HEK293T (cell line): ENCODE measurements at regions not wholly inside any gene's neighbourhood (a gene's known extent, or its start where the extent isn't known, plus 50 kb on each side); places are given as distances from the start of the nearest gene placed in this dataset.

Source experiments
- ARNT ChIP-seq: fragments of 450-650 bp; IDR thresholded peaks from 2 replicates; pipeline ENCODE4 v1.6.1; 2017; ENCODE audit warnings: mild to moderate bottlenecking
- BHLHE40 ChIP-seq: fragments of 450-650 bp; IDR thresholded peaks from 2 replicates; pipeline ENCODE4 v1.6.1; 2016; ENCODE audit warnings: mild to moderate bottlenecking, moderate library complexity, borderline replicate concordance
- ELF4 ChIP-seq: fragments of 450-650 bp; IDR thresholded peaks from 2 replicates; pipeline ENCODE4 v1.6.1; 2017; ENCODE audit warnings: antibody characterized with exemption
- FOXA1 ChIP-seq: fragments of 450-650 bp; IDR thresholded peaks from 2 replicates; pipeline ENCODE4 v1.6.1; 2016; ENCODE audit warnings: mild to moderate bottlenecking
- FOXK2 ChIP-seq: fragments of 450-650 bp; IDR thresholded peaks from 2 replicates; pipeline ENCODE4 v1.6.1; 2016; ENCODE audit warnings: mild to moderate bottlenecking
- HDGF ChIP-seq: fragments of 450-650 bp; IDR thresholded peaks from 2 replicates; pipeline ENCODE4 v1.6.1; 2017; ENCODE audit warnings: antibody characterized with exemption, borderline replicate concordance
- L3MBTL2 ChIP-seq: fragments of 450-650 bp; conservative IDR thresholded peaks from 2 replicates; pipeline ENCODE4 v1.6.1; 2016; ENCODE audit warnings: mild to moderate bottlenecking
- LEF1 ChIP-seq: fragments of 450-650 bp; IDR thresholded peaks from 2 replicates; pipeline ENCODE4 v1.6.1; 2017; ENCODE audit warnings: mild to moderate bottlenecking, borderline replicate concordance
- NFRKB ChIP-seq: fragments of 450-650 bp; IDR thresholded peaks from 2 replicates; pipeline ENCODE4 v1.6.1; 2016; ENCODE audit warnings: mild to moderate bottlenecking, moderate library complexity
- PKNOX1 ChIP-seq: fragments of 450-650 bp; IDR thresholded peaks from 2 replicates; pipeline ENCODE4 v1.6.1; 2016
- SP1 ChIP-seq: fragments of 450-650 bp; IDR thresholded peaks from 2 replicates; pipeline ENCODE4 v1.6.1; 2017
- SUZ12 ChIP-seq: fragments of 450-650 bp; IDR thresholded peaks from 2 replicates; pipeline ENCODE4 v1.6.1; 2016; ENCODE audit warnings: mild to moderate bottlenecking
- TARDBP ChIP-seq: fragments of 450-650 bp; IDR thresholded peaks from 2 replicates; pipeline ENCODE4 v1.6.1; 2016
- ZNF384 ChIP-seq: fragments of 450-650 bp; IDR thresholded peaks from 2 replicates; pipeline ENCODE4 v1.6.1; 2016

DNA sequence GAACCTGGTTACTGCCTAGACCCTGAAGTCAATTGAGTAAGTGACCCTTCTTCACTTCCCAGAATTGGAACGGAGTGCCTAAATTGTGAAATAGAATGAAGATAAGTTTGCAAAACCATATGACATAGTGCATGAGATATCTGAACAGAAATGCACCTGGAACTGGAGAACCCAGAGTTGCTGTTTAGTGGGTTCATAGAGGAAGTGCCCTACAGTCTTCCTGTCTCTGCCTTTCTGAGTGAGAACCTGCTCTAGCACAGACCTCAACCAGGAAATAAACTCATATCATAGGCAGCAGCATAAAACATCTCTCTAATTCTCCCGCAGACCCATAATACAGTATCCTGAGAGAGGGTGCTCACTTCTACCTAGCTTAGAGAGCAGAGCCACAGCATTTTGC, 82.9 kb downstream of the EOMES start:
- no peak for TF ChIP-seq HDGF
- no peak for TF ChIP-seq FOXK2
- no peak for TF ChIP-seq SP1
- TF ChIP-seq NFRKB = no peak
- TF ChIP-seq FOXA1 = no peak
- no peak for TF ChIP-seq ELF4
- TF ChIP-seq TARDBP = no peak
- no peak for TF ChIP-seq ARNT
- no peak for TF ChIP-seq PKNOX1
- TF ChIP-seq L3MBTL2 = no peak
- TF ChIP-seq LEF1 = no peak
- TF ChIP-seq ZNF384 = no peak
- no peak for TF ChIP-seq BHLHE40
- TF ChIP-seq SUZ12 = no peak
